SK-N-MC (cell line): ENCODE measurements at regions not wholly inside any gene's neighbourhood (a gene's known extent, or its start where the extent isn't known, plus 50 kb on each side); places are given as distances from the start of the nearest gene placed in this dataset.

Source experiments
- EZH2 ChIP-seq: fragments of 200-600 bp; sonication (generic); IDR thresholded peaks from one replicate; pipeline ENCODE4 v1.6.1; 2017; ENCODE audit warnings: antibody characterized with exemption
- POLR2AphosphoS5 ChIP-seq: IDR thresholded peaks from 2 replicates; pipeline ENCODE4 v1.6.1; 2012; ENCODE audit warnings: mild to moderate bottlenecking, low read depth, low read length, borderline replicate concordance

DNA sequence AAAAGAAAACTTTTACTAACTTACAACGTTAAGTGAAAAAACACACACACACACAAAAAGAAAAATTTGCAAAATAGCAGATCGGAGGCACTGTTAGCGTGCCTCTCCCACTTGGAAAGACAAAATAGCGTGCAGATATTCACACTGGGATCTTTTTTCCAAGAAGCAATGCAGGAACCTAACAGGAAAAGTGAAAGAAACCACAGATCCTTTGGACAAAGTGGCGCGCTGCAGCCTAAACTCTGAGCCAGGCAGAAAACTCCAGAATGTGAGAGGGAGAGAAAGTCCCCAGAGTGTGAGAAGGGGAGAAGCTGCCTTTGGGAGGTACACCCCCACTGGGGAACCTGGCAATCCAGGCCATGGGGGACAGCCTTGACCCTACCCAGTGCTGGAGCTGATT is 70.7 kb upstream of the SERPINE2 start:
- no peak for TF ChIP-seq EZH2
- no peak for TF ChIP-seq POLR2AphosphoS5
